Lower leg skin (tissue), 3 donors: ENCODE measurements at regions not wholly inside any gene's neighbourhood (a gene's known extent, or its start where the extent isn't known, plus 50 kb on each side); places are given as distances from the start of the nearest gene placed in this dataset.

Source experiments
- POLR2A ChIP-seq, 2 donors: fragments of 450-650 bp; IDR thresholded peaks; one replicate each; pipeline ENCODE4 v1.6.1; 2016 to 2017; ENCODE audit warnings: antibody characterized with exemption in 2 of 2, mild to moderate bottlenecking in 1 of 2, moderate library complexity in 1 of 2
- TF ChIP-seq, protein P1 (sequence below), 3 donors: fragments of 450-650 bp; IDR thresholded peaks; one replicate each; pipeline ENCODE4 v1.5.1; 2016; ENCODE audit warnings: antibody characterized with exemption in 3 of 3, mild to moderate bottlenecking in 3 of 3, moderate library complexity in 2 of 3

- TF ChIP-seq, protein P1, sequence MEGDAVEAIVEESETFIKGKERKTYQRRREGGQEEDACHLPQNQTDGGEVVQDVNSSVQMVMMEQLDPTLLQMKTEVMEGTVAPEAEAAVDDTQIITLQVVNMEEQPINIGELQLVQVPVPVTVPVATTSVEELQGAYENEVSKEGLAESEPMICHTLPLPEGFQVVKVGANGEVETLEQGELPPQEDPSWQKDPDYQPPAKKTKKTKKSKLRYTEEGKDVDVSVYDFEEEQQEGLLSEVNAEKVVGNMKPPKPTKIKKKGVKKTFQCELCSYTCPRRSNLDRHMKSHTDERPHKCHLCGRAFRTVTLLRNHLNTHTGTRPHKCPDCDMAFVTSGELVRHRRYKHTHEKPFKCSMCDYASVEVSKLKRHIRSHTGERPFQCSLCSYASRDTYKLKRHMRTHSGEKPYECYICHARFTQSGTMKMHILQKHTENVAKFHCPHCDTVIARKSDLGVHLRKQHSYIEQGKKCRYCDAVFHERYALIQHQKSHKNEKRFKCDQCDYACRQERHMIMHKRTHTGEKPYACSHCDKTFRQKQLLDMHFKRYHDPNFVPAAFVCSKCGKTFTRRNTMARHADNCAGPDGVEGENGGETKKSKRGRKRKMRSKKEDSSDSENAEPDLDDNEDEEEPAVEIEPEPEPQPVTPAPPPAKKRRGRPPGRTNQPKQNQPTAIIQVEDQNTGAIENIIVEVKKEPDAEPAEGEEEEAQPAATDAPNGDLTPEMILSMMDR (IDR thresholded peaks at IDR 0.05) = no peak
- no peak for TF ChIP-seq POLR2A (IDR thresholded peaks at IDR 0.05)
These were observed 164.8 kb downstream of the WDR11 start for GRCh38 chr10:121015916-121016315.
